HK-2 (cell line): ENCODE measurements at regions not wholly inside any gene's neighbourhood (a gene's known extent, or its start where the extent isn't known, plus 50 kb on each side); places are given as distances from the start of the nearest gene placed in this dataset.

Source experiments
- DNase-seq: peaks from one replicate; pipeline ENCODE4 v3.0.0-alpha.2; 2018; ENCODE audit not compliant: unreplicated experiment

- DNase-seq: no peak
Measured at GRCh38 chr20:40542065-40542464, 147.0 kb downstream of the MAFB start.

- DNase-seq: no peak
Measured at GRCh38 chr20:40540166-40540565, 148.9 kb downstream of the MAFB start.

- no peak for DNase-seq
Measured at GRCh38 chr20:40538131-40538530, 150.9 kb downstream of the MAFB start.

GRCh38 chr20:40536808-40537207 is 152.2 kb downstream of the MAFB start:
- DNase-seq: no peak

GRCh38 chr20:40535816-40536215 is 153.2 kb downstream of the MAFB start:
- no peak for DNase-seq

- DNase-seq: peak; percentile 25
Measured at GRCh38 chr20:40532103-40532502, 156.9 kb downstream of the MAFB start.

GRCh38 chr20:40525351-40525750 is 163.7 kb downstream of the MAFB start:
- DNase-seq: no peak

- no peak for DNase-seq
Measured at GRCh38 chr20:40524071-40524470, 165.0 kb downstream of the MAFB start.

- DNase-seq: no peak
Measured at GRCh38 chr20:40522405-40522804, 166.6 kb downstream of the MAFB start.

- no peak for DNase-seq
Measured at GRCh38 chr20:40521962-40522361, 167.1 kb downstream of the MAFB start.

- no peak for DNase-seq
Measured at GRCh38 chr20:40519918-40520317, 169.1 kb downstream of the MAFB start.

- no peak for DNase-seq
Measured at GRCh38 chr20:40512994-40513393, 176.0 kb downstream of the MAFB start.

GRCh38 chr20:40512591-40512990 is 176.4 kb downstream of the MAFB start:
- no peak for DNase-seq

GRCh38 chr20:40511478-40511877 is 177.6 kb downstream of the MAFB start:
- no peak for DNase-seq

- no peak for DNase-seq
Measured at GRCh38 chr20:40510622-40511021, 178.4 kb downstream of the MAFB start.

- DNase-seq: no peak
Measured at GRCh38 chr20:40508821-40509220, 180.2 kb downstream of the MAFB start.

GRCh38 chr20:40506537-40506939 is 182.5 kb downstream of the MAFB start:
- DNase-seq: peak; percentile 98

- DNase-seq: no peak
Measured at GRCh38 chr20:40503119-40503518, 185.9 kb downstream of the MAFB start.

- DNase-seq: no peak
Measured at GRCh38 chr20:40502576-40502975, 186.5 kb downstream of the MAFB start.

- no peak for DNase-seq
Measured at GRCh38 chr20:40499391-40499790, 189.6 kb downstream of the MAFB start.

GRCh38 chr20:40497899-40498691 is 190.9 kb downstream of the MAFB start:
- DNase-seq: no peak

GRCh38 chr20:40495956-40496355 is 193.1 kb downstream of the MAFB start:
- DNase-seq: no peak

- no peak for DNase-seq
Measured at GRCh38 chr20:40494248-40494647, 194.8 kb downstream of the MAFB start.

GRCh38 chr20:40493549-40493948 is 195.5 kb downstream of the MAFB start:
- no peak for DNase-seq
